H1 (cell line): ENCODE measurements at regions not wholly inside any gene's neighbourhood (a gene's known extent, or its start where the extent isn't known, plus 50 kb on each side); places are given as distances from the start of the nearest gene placed in this dataset.

Experiments used
- CTCF ChIA-PET: fragments of 300-600 bp; sonication (Branson Sonifier 250); formaldehyde crosslinking; loops from one replicate; lab custom pipeline; 2021; ENCODE audit not compliant: partially characterized antibody; lab: Charles Lee
- POLR2A ChIA-PET: fragments of 300-600 bp; sonication (Branson Sonifier 250); formaldehyde crosslinking; loops from one replicate; lab custom pipeline; 2021; ENCODE audit warnings: inconsistent platforms; ENCODE audit not compliant: partially characterized antibody; lab: Charles Lee
- DNase-seq, 2 experiments: peaks; one replicate each; pipeline versions ENCODE4 v3.0.0 to v3.0.0-alpha.2; 2010 to 2022; ENCODE audit warnings: low spot score in 2 of 2, low read depth in 1 of 2, mixed read lengths in 1 of 2
- FAIRE-seq: peaks from 2 replicates; lab custom pipeline; 2011; peaks lifted over from hg19 to GRCh38; lab: Jason Lieb, UNC
- H2AFZ ChIP-seq: 2 replicates; pipeline ENCODE4 v1.8.1; 2012; ENCODE audit warnings: low read length, inconsistent platforms
- H2AK5ac ChIP-seq: 2 replicates; pipeline ENCODE4 v1.6.1; 2013; ENCODE audit warnings: low read depth, low read length
- H2BK120ac ChIP-seq: replicated peaks from 2 replicates; pipeline ENCODE3; 2013; ENCODE audit warnings: low read depth, low read length, inconsistent platforms
- H2BK12ac ChIP-seq: 2 replicates; pipeline ENCODE4 v1.6.1; 2013; ENCODE audit warnings: low read depth, low read length
- H2BK15ac ChIP-seq: 2 replicates; pipeline ENCODE4 v1.6.1; 2013; ENCODE audit warnings: low read length
- H2BK20ac ChIP-seq: 2 replicates; pipeline ENCODE4 v1.6.1; 2013; ENCODE audit warnings: low read length
- H2BK5ac ChIP-seq: 2 replicates; pipeline ENCODE4 v1.6.1; 2013; ENCODE audit warnings: low read depth, low read length
- H3K14ac ChIP-seq: 2 replicates; pipeline ENCODE4 v1.6.1; 2013; ENCODE audit warnings: inconsistent platforms; ENCODE audit not compliant: insufficient read length
- H3K18ac ChIP-seq: 2 replicates; pipeline ENCODE4 v1.6.1; 2013; ENCODE audit warnings: low read length; ENCODE audit errors: extremely low read depth
- H3K23ac ChIP-seq: 2 replicates; pipeline ENCODE4 v1.6.1; 2013; ENCODE audit warnings: inconsistent platforms; ENCODE audit not compliant: insufficient read length
- H3K23me2 ChIP-seq: 2 replicates; pipeline ENCODE4 v1.6.1; 2013; ENCODE audit warnings: low read depth, low read length
- H3K27ac ChIP-seq: 2 replicates; pipeline ENCODE4 v1.6.1; 2011; ENCODE audit warnings: low read depth, low read length, inconsistent platforms
- H3K27me3 ChIP-seq, 4 experiments: replicated peaks in 1 of 4; 1 replicate in 1 of 4; 2 replicates in 3 of 4; pipeline versions ENCODE4 v1.6.1 to v1.8.1; 2011 to 2013; ENCODE audit warnings: low read length in 3 of 4, mild to moderate bottlenecking in 3 of 4, inconsistent platforms in 2 of 4, mixed read lengths in 2 of 4, moderate library complexity in 1 of 4; ENCODE audit not compliant: control insufficient read depth in 3 of 4, insufficient read depth in 3 of 4; ENCODE audit errors: extremely low read depth in 1 of 4
- H3K36me3 ChIP-seq, 4 experiments: 2 replicates each; pipeline versions ENCODE4 v1.6.1 to v1.8.1; 2011 to 2013; ENCODE audit warnings: mild to moderate bottlenecking in 4 of 4, low read length in 3 of 4, moderate library complexity in 2 of 4, control low read depth in 1 of 4, inconsistent platforms in 1 of 4; ENCODE audit not compliant: insufficient read depth in 4 of 4, control insufficient read depth in 2 of 4
- H3K4ac ChIP-seq: replicated peaks from 2 replicates; pipeline ENCODE3; 2013; ENCODE audit warnings: low read length, low read depth, mixed read lengths, inconsistent platforms; ENCODE audit not compliant: insufficient read length
- H3K4me1 ChIP-seq, 4 experiments: replicated peaks in 1 of 4; 1 replicate in 1 of 4; 2 replicates in 3 of 4; pipeline versions ENCODE4 v1.6.1 to v1.8.1; 2011 to 2013; ENCODE audit warnings: low read length in 3 of 4, inconsistent platforms in 2 of 4, mixed read lengths in 1 of 4; ENCODE audit not compliant: insufficient read depth in 4 of 4, control insufficient read depth in 3 of 4
- H3K4me2 ChIP-seq, 2 experiments: 2 replicates each; pipeline versions ENCODE4 v1.6.1 to v1.8.1; 2011 to 2013; ENCODE audit warnings: low read depth in 2 of 2, low read length in 2 of 2, control low read depth in 1 of 2, inconsistent platforms in 1 of 2, mild to moderate bottlenecking in 1 of 2; ENCODE audit not compliant: insufficient read depth in 1 of 2
- H3K4me3 ChIP-seq, 4 experiments: fragments of 200-600, 300-600 bp in 1 of 4; sonication (generic), shearing (Covaris generic), sonication (Bioruptor Twin) in 1 of 4; 2 replicates each; pipeline versions ENCODE4 v1.5.1 to v1.8.1; 2011 to 2016; ENCODE audit warnings: low read length in 4 of 4, low read depth in 3 of 4, control low read depth in 2 of 4, inconsistent platforms in 2 of 4, mild to moderate bottlenecking in 2 of 4, mixed read lengths in 1 of 4, moderate library complexity in 1 of 4; ENCODE audit not compliant: insufficient read depth in 2 of 4; ENCODE audit errors: extremely low read depth in 1 of 4
- H3K56ac ChIP-seq: replicated peaks from 2 replicates; pipeline ENCODE3; 2013; ENCODE audit warnings: low read depth, mild to moderate bottlenecking, mixed read lengths, low read length, inconsistent platforms; ENCODE audit not compliant: insufficient read length
- H3K79me1 ChIP-seq: 2 replicates; pipeline ENCODE4 v1.6.1; 2013; ENCODE audit warnings: low read depth, low read length, control low read depth
- H3K79me2 ChIP-seq, 2 experiments: 2 replicates each; pipeline versions ENCODE4 v1.6.1 to v1.8.1; 2012 to 2013; ENCODE audit warnings: low read length in 2 of 2, mild to moderate bottlenecking in 2 of 2, inconsistent platforms in 1 of 2; ENCODE audit not compliant: insufficient read depth in 2 of 2, control insufficient read depth in 1 of 2
- H3K9ac ChIP-seq, 4 experiments: replicated peaks in 1 of 4; 1 replicate in 1 of 4; 2 replicates in 3 of 4; pipeline versions ENCODE4 v1.6.1 to v1.8.1; 2011 to 2013; ENCODE audit warnings: low read depth in 3 of 4, low read length in 3 of 4, control low read depth in 2 of 4, mild to moderate bottlenecking in 2 of 4, moderate library complexity in 2 of 4, inconsistent platforms in 1 of 4; ENCODE audit errors: extremely low read depth in 1 of 4
- H3K9me3 ChIP-seq, 2 experiments: 2 replicates each; pipeline versions ENCODE4 v1.6.1 to v1.8.1; 2012 to 2013; ENCODE audit warnings: mild to moderate bottlenecking in 2 of 2, moderate library complexity in 2 of 2, control low read depth in 1 of 2, inconsistent platforms in 1 of 2, low read depth in 1 of 2, low read length in 1 of 2, mixed read lengths in 1 of 2; ENCODE audit not compliant: insufficient read depth in 2 of 2
- H4K20me1 ChIP-seq, 2 experiments: replicated peaks in 1 of 2; 2 replicates each; pipeline versions ENCODE3 to v1.8.1; 2011 to 2013; ENCODE audit warnings: inconsistent platforms in 2 of 2, low read length in 2 of 2, mild to moderate bottlenecking in 1 of 2; ENCODE audit not compliant: insufficient read depth in 2 of 2, control insufficient read depth in 1 of 2
- H4K5ac ChIP-seq: 2 replicates; pipeline ENCODE4 v1.6.1; 2013; ENCODE audit warnings: low read length, low read depth, mixed read lengths, inconsistent platforms; ENCODE audit not compliant: insufficient read length
- H4K8ac ChIP-seq: 2 replicates; pipeline ENCODE4 v1.8.0; 2013; ENCODE audit warnings: mild to moderate bottlenecking, moderate library complexity, low read length, inconsistent platforms; ENCODE audit not compliant: insufficient read depth; ENCODE audit errors: extremely low read depth
- H4K91ac ChIP-seq: replicated peaks from 2 replicates; pipeline ENCODE3; 2013; ENCODE audit warnings: low read length, mixed read lengths, inconsistent platforms; ENCODE audit not compliant: insufficient read length
- ATF3 ChIP-seq: IDR thresholded peaks from 2 replicates; pipeline ENCODE4 v1.6.1; 2011; ENCODE audit warnings: low read depth, mild to moderate bottlenecking, low read length; ENCODE audit not compliant: insufficient read depth
- GTF2F1 ChIP-seq: IDR thresholded peaks from 2 replicates; pipeline ENCODE4 v1.6.1; 2012; ENCODE audit warnings: low read depth, low read length, improper control_type of control experiment, borderline replicate concordance
- SP2 ChIP-seq: IDR thresholded peaks from 2 replicates; pipeline ENCODE4 v1.6.1; 2012; ENCODE audit warnings: mild to moderate bottlenecking, low read length, inconsistent platforms
- WGBS, 2 experiments: shearing (Covaris generic) in 1 of 2; methylation state at CpG; one replicate each; pipeline versions ENCODE4 v1.1.6 to v1.1.7; 2013 to 2015; ENCODE audit warnings: low lambda C conversion rate in 2 of 2, mixed read lengths in 2 of 2, inconsistent platforms in 1 of 2, low coverage in 1 of 2, missing lambda C conversion rate in 1 of 2; ENCODE audit not compliant: insufficient replicate concordance in 2 of 2, insufficient coverage in 1 of 2, insufficient read length in 1 of 2; ENCODE audit errors: extremely low coverage in 1 of 2, missing lambda C conversion rate in 1 of 2; 5-methylcytosine and 5-hydroxymethylcytosine counted together

GRCh38 chr13:73598020-73598712, 536.0 kb downstream of the KLF12 start:
- H3K79me1 ChIP-seq: no peaks in the 10 kb centered on the region
- no peak overlapping the region for H4K91ac ChIP-seq
- no peaks in the 10 kb centered on the region for H3K27me3 ChIP-seq
- H4K20me1 ChIP-seq: no peaks in the 10 kb centered on the region
- no peak for DNase-seq
- no peak overlapping the region for H3K4me2 ChIP-seq
- H2BK20ac ChIP-seq: no peak overlapping the region
- no peak overlapping the region for H3K4me3 ChIP-seq
- H3K27ac ChIP-seq: no peak overlapping the region
- H2BK15ac ChIP-seq: no peak overlapping the region
- H3K4ac ChIP-seq: no peak overlapping the region
- no peak overlapping the region for H2AFZ ChIP-seq
- H2BK5ac ChIP-seq: no peak overlapping the region
- H3K23ac ChIP-seq: no peak overlapping the region
- CTCF ChIA-PET: no interaction called here
- H3K4me1 ChIP-seq: no peaks in the 10 kb centered on the region
- no peak overlapping the region for H3K14ac ChIP-seq
- H2BK12ac ChIP-seq: no peak overlapping the region
- no peaks in the 10 kb centered on the region for H3K36me3 ChIP-seq
- H4K5ac ChIP-seq: no peak overlapping the region
- H3K18ac ChIP-seq: no peak overlapping the region
- H4K8ac ChIP-seq: no peak overlapping the region
- H2AK5ac ChIP-seq: no peak overlapping the region
- no peaks in the 10 kb centered on the region for H3K23me2 ChIP-seq
- no peak for FAIRE-seq
- 93% methylated on average over 3 of the region's 3 CpGs; no CpG with 5 or more reads in 1 of the 2 experiments for WGBS, 2 experiments
- H3K9me3 ChIP-seq: no peaks in the 10 kb centered on the region
- no peak overlapping the region for H3K9ac ChIP-seq
- TF ChIP-seq ATF3: no peak
- no peak for TF ChIP-seq GTF2F1
- TF ChIP-seq SP2: no peak
- TF ChIP-seq, all 59 proteins: peak for 0
- no peaks in the 10 kb centered on the region for H3K79me2 ChIP-seq
- POLR2A ChIA-PET: no interaction called here
- H2BK120ac ChIP-seq: no peak overlapping the region
- no peak overlapping the region for H3K56ac ChIP-seq
